GM18507 (cell line): ENCODE measurements at regions not wholly inside any gene's neighbourhood (a gene's known extent, or its start where the extent isn't known, plus 50 kb on each side); places are given as distances from the start of the nearest gene placed in this dataset.
"Not testable (repeated sequence)": the region's sequence is repeated elsewhere in the genome, so short reads cannot be mapped to it uniquely, and the experiment has no call there.

Experiments
- DNase-seq: peaks from one replicate; pipeline ENCODE4 v3.0.0; 2011; ENCODE audit warnings: low read depth; ENCODE audit not compliant: insufficient read length; ENCODE audit errors: extremely low spot score
- FAIRE-seq: peaks from 2 replicates; lab custom pipeline; 2011; peaks lifted over from hg19 to GRCh38; lab: Jason Lieb, UNC

- FAIRE-seq (no peak), DNase-seq (no peak)
Observed at GRCh38 chr4:174037049-174037448, 246.4 kb downstream of the FBXO8 start.

GRCh38 chr4:174036576-174036975, 246.9 kb downstream of the FBXO8 start:
- no peak for FAIRE-seq
- DNase-seq = no peak

- DNase-seq (no peak), FAIRE-seq (no peak)
Observed at GRCh38 chr4:174036111-174036510, 247.4 kb downstream of the FBXO8 start.

- no peak for DNase-seq
- FAIRE-seq = no peak
Observed at GRCh38 chr4:174023641-174024040, 259.8 kb downstream of the FBXO8 start.

GRCh38 chr4:174018236-174018635, 265.2 kb downstream of the FBXO8 start:
- no peak for FAIRE-seq
- no peak for DNase-seq

GRCh38 chr4:174016251-174016650, 267.2 kb downstream of the FBXO8 start:
- FAIRE-seq (no peak), DNase-seq (no peak)

GRCh38 chr4:174012886-174013259, 270.6 kb downstream of the FBXO8 start:
- FAIRE-seq (no peak), DNase-seq (no peak)

- DNase-seq (no peak), FAIRE-seq (no peak)
Observed at GRCh38 chr4:174012135-174012885, 271.2 kb downstream of the FBXO8 start.

- FAIRE-seq (no peak), DNase-seq (no peak)
Observed at GRCh38 chr4:174010547-174010946, 272.9 kb downstream of the FBXO8 start.

- FAIRE-seq = no peak
- no peak for DNase-seq
Observed at GRCh38 chr4:174009686-174010451, 273.6 kb downstream of the FBXO8 start.

GRCh38 chr4:174005422-174005821, 278.0 kb downstream of the FBXO8 start:
- FAIRE-seq = no peak
- no peak for DNase-seq

- DNase-seq = no peak
- FAIRE-seq = no peak
Observed at GRCh38 chr4:173998471-173999144, 284.9 kb downstream of the FBXO8 start.

- not testable (repeated sequence) for DNase-seq, FAIRE-seq
Observed at GRCh38 chr4:173995779-173996178, 287.7 kb downstream of the FBXO8 start.

GRCh38 chr4:173991814-173992213, 291.7 kb downstream of the FBXO8 start:
- FAIRE-seq = no peak

GRCh38 chr4:173991316-173991715, 292.2 kb downstream of the FBXO8 start:
- no peak for FAIRE-seq
- no peak for DNase-seq

More at GRCh38 chr4:173991814-173992213, 291.7 kb downstream of the FBXO8 start:
- DNase-seq = no peak

- FAIRE-seq (no peak), DNase-seq (no peak)
Observed at GRCh38 chr4:173990869-173991210, 292.6 kb downstream of the FBXO8 start.

GRCh38 chr4:173990126-173990868, 293.2 kb downstream of the FBXO8 start:
- DNase-seq (no peak), FAIRE-seq (no peak)

GRCh38 chr4:173963523-173963922, 319.9 kb downstream of the FBXO8 start:
- not testable (repeated sequence) for FAIRE-seq, DNase-seq

GRCh38 chr4:173960398-173960797, 323.1 kb downstream of the FBXO8 start:
- FAIRE-seq = no peak
- DNase-seq = no peak

- DNase-seq (no peak), FAIRE-seq (no peak)
Observed at GRCh38 chr4:173958445-173958844, 325.0 kb downstream of the FBXO8 start.
